IMR-90 (cell line): ENCODE measurements at regions not wholly inside any gene's neighbourhood (a gene's known extent, or its start where the extent isn't known, plus 50 kb on each side); places are given as distances from the start of the nearest gene placed in this dataset.

ENCODE experiments used
- ATAC-seq: fragments of 200-7000 bp; cut with Tn5 transposase; 2 replicates; pipeline ENCODE4 v1.9.1; 2020; ENCODE audit warnings: low read depth, mild to moderate bottlenecking, moderate library complexity
- BruUV-seq: library from RNA; stranded (reverse); fragments of 400-500 nt; replicated peaks from 2 replicates; lab custom pipeline; 2021; lab: Mats Ljungman, UMichigan
- CTCF ChIA-PET: fragments of 300-600 bp; formaldehyde crosslinking; extraction: SDS; loops from one replicate; lab custom pipeline; 2021; ENCODE audit warnings: antibody characterized with exemption; lab: Yijun Ruan, JAX
- POLR2A ChIA-PET: fragments of 300-600 bp; sonication (Branson Sonifier 250); formaldehyde crosslinking; loops from one replicate; lab custom pipeline; 2022; ENCODE audit warnings: antibody characterized with exemption; ENCODE audit not compliant: unreplicated experiment; lab: Charles Lee
- DNase-seq: peaks from one replicate; pipeline ENCODE4 v3.0.0; 2013
- H2AFZ ChIP-seq: replicated peaks from 2 replicates; pipeline ENCODE3; 2013; ENCODE audit warnings: low read length, mild to moderate bottlenecking; ENCODE audit not compliant: poor library complexity
- H2AK5ac ChIP-seq: 2 replicates; pipeline ENCODE4 v1.6.1; 2013; ENCODE audit warnings: low read depth, low read length, inconsistent platforms
- H2AK9ac ChIP-seq: replicated peaks from 2 replicates; pipeline ENCODE3; 2013; ENCODE audit warnings: mild to moderate bottlenecking, low read depth, low read length, moderate library complexity; ENCODE audit not compliant: poor library complexity
- H2BK120ac ChIP-seq: 2 replicates; pipeline ENCODE4 v1.6.1; 2013; ENCODE audit warnings: low read depth, low read length, inconsistent platforms
- H2BK15ac ChIP-seq: 3 replicates; pipeline ENCODE4 v1.6.1; 2013; ENCODE audit warnings: low read depth, low read length, inconsistent platforms
- H2BK20ac ChIP-seq: 2 replicates; pipeline ENCODE4 v1.6.1; 2013; ENCODE audit warnings: low read depth, mild to moderate bottlenecking, inconsistent platforms, low read length, moderate library complexity
- H2BK5ac ChIP-seq: 2 replicates; pipeline ENCODE4 v1.6.1; 2013; ENCODE audit warnings: mild to moderate bottlenecking, low read depth, low read length, inconsistent platforms; ENCODE audit not compliant: poor library complexity, severe bottlenecking
- H3K14ac ChIP-seq: replicated peaks from 2 replicates; pipeline ENCODE4 v1.6.1; 2013; ENCODE audit warnings: low read depth, low read length, inconsistent platforms
- H3K18ac ChIP-seq: 2 replicates; pipeline ENCODE4 v1.6.1; 2013; ENCODE audit warnings: low read depth, low read length, control low read depth
- H3K23ac ChIP-seq: 2 replicates; pipeline ENCODE4 v1.6.1; 2013; ENCODE audit warnings: low read depth, low read length, inconsistent platforms
- H3K27ac ChIP-seq: 2 replicates; pipeline ENCODE4 v1.5.1; 2013; ENCODE audit warnings: mild to moderate bottlenecking, control low read depth, low read length; ENCODE audit not compliant: insufficient read depth
- H3K27me3 ChIP-seq: 2 replicates; pipeline ENCODE4 v1.6.1; 2013; ENCODE audit warnings: low read length; ENCODE audit not compliant: control insufficient read depth, insufficient read depth
- H3K36me3 ChIP-seq: 2 replicates; pipeline ENCODE4 v1.6.1; 2013; ENCODE audit warnings: low read length, mixed read lengths; ENCODE audit not compliant: control insufficient read depth, insufficient read depth
- H3K4ac ChIP-seq: 2 replicates; pipeline ENCODE4 v1.6.1; 2013; ENCODE audit warnings: low read depth, low read length, inconsistent platforms
- H3K4me1 ChIP-seq: 2 replicates; pipeline ENCODE4 v1.6.1; 2013; ENCODE audit warnings: low read length, mixed read lengths; ENCODE audit not compliant: control insufficient read depth, insufficient read depth
- H3K4me2 ChIP-seq: 2 replicates; pipeline ENCODE4 v1.6.1; 2013; ENCODE audit warnings: low read depth, mild to moderate bottlenecking, control low read depth, low read length, moderate library complexity
- H3K4me3 ChIP-seq: 2 replicates; pipeline ENCODE4 v1.5.1; 2013; ENCODE audit warnings: low read depth, mild to moderate bottlenecking, control low read depth, low read length, moderate library complexity; ENCODE audit not compliant: insufficient read depth
- H3K56ac ChIP-seq: 2 replicates; pipeline ENCODE4 v1.6.1; 2013; ENCODE audit warnings: low read length, inconsistent platforms; ENCODE audit not compliant: insufficient read depth; ENCODE audit errors: extremely low read depth
- H3K79me1 ChIP-seq, 2 experiments: 2 replicates each; pipeline ENCODE4 v1.6.1; 2013; ENCODE audit warnings: low read length in 2 of 2, inconsistent platforms in 1 of 2, low read depth in 1 of 2
- H3K9ac ChIP-seq: 2 replicates; pipeline ENCODE4 v1.6.1; 2013; ENCODE audit warnings: low read depth, low read length, control low read depth
- H3K9me1 ChIP-seq: 2 replicates; pipeline ENCODE4 v1.6.1; 2013; ENCODE audit warnings: low read length, inconsistent platforms; ENCODE audit not compliant: insufficient read depth
- H3K9me3 ChIP-seq: 2 replicates; pipeline ENCODE4 v1.6.1; 2013; ENCODE audit warnings: low read length; ENCODE audit not compliant: control insufficient read depth, insufficient read depth
- H4K20me1 ChIP-seq: 2 replicates; pipeline ENCODE4 v1.6.1; 2013; ENCODE audit warnings: low read length, inconsistent platforms; ENCODE audit not compliant: insufficient read depth
- H4K5ac ChIP-seq: 2 replicates; pipeline ENCODE4 v1.6.1; 2013; ENCODE audit warnings: mild to moderate bottlenecking, low read depth, low read length, control low read depth
- H4K8ac ChIP-seq, 2 experiments: 2 replicates each; pipeline ENCODE4 v1.6.1; 2013; ENCODE audit warnings: low read depth in 2 of 2, low read length in 2 of 2, control low read depth in 1 of 2, inconsistent platforms in 1 of 2
- H4K91ac ChIP-seq: 2 replicates; pipeline ENCODE4 v1.6.1; 2013; ENCODE audit warnings: low read depth, low read length, inconsistent platforms; ENCODE audit not compliant: insufficient read depth
- BHLHE40 ChIP-seq: fragments of 150-350 bp; IDR thresholded peaks from 2 replicates; pipeline ENCODE4 v1.6.1; 2016; ENCODE audit warnings: mild to moderate bottlenecking, low read depth, low read length
- CEBPB ChIP-seq: IDR thresholded peaks from 2 replicates; pipeline ENCODE4 v1.6.1; 2012; ENCODE audit warnings: low read depth, low read length, improper control_type of control experiment
- CHD1 ChIP-seq: IDR thresholded peaks from 2 replicates; pipeline ENCODE4 v1.6.1; 2012; ENCODE audit warnings: low read depth, low read length, improper control_type of control experiment
- CTCF ChIP-seq: conservative IDR thresholded peaks from 2 replicates; pipeline ENCODE4 v1.5.1; 2012; ENCODE audit warnings: mild to moderate bottlenecking, low read depth, low read length, improper control_type of control experiment
- ELK1 ChIP-seq: fragments of 150-350 bp; IDR thresholded peaks from 2 replicates; pipeline ENCODE4 v1.6.1; 2016; ENCODE audit warnings: low read depth, mild to moderate bottlenecking, low read length, moderate library complexity, borderline replicate concordance
- FOS ChIP-seq: fragments of 150-350 bp; IDR thresholded peaks from 2 replicates; pipeline ENCODE4 v1.6.1; 2016; ENCODE audit warnings: low read depth, low read length
- MAFK ChIP-seq: IDR thresholded peaks from 2 replicates; pipeline ENCODE4 v1.6.1; 2012; ENCODE audit warnings: low read depth, low read length, improper control_type of control experiment
- MAZ ChIP-seq: IDR thresholded peaks from 2 replicates; pipeline ENCODE4 v1.6.1; 2012; ENCODE audit warnings: low read depth, mild to moderate bottlenecking, low read length, improper control_type of control experiment, moderate library complexity, borderline replicate concordance
- MXI1 ChIP-seq: IDR thresholded peaks from 2 replicates; pipeline ENCODE4 v1.6.1; 2012; ENCODE audit warnings: low read depth, mild to moderate bottlenecking, low read length, moderate library complexity, borderline replicate concordance
- NFE2L2 ChIP-seq: fragments of 150-350 bp; IDR thresholded peaks from 2 replicates; pipeline ENCODE4 v1.6.1; 2016; ENCODE audit warnings: low read depth, mild to moderate bottlenecking, low read length
- POLR2A ChIP-seq: IDR thresholded peaks from 2 replicates; pipeline ENCODE4 v1.6.1; 2012; ENCODE audit warnings: mild to moderate bottlenecking, low read depth, low read length
- RAD21 ChIP-seq: IDR thresholded peaks from 2 replicates; pipeline ENCODE4 v1.6.1; 2012; ENCODE audit warnings: low read length, improper control_type of control experiment
- RCOR1 ChIP-seq: IDR thresholded peaks from 2 replicates; pipeline ENCODE4 v1.6.1; 2012; ENCODE audit warnings: mild to moderate bottlenecking, low read length, improper control_type of control experiment; ENCODE audit not compliant: insufficient replicate concordance
- RFX5 ChIP-seq: IDR thresholded peaks from 2 replicates; pipeline ENCODE4 v1.8.0; 2012; ENCODE audit warnings: low read depth, mild to moderate bottlenecking, low read length, moderate library complexity
- SMC3 ChIP-seq: fragments of 150-350 bp; IDR thresholded peaks from 2 replicates; pipeline ENCODE4 v1.6.1; 2016; ENCODE audit warnings: low read depth, mild to moderate bottlenecking, antibody characterized with exemption, low read length, moderate library complexity
- USF2 ChIP-seq: fragments of 150-350 bp; IDR thresholded peaks from 2 replicates; pipeline ENCODE4 v1.6.1; 2017; ENCODE audit warnings: mild to moderate bottlenecking, antibody characterized with exemption, low read length, low read depth
- dilution Hi-C: fragments of 300-500 bp; cut with HindIII; formaldehyde crosslinking; loops from one replicate; pipeline ENCODE4 v1.14.3; 2018; ENCODE audit warnings: low sequenced_read_pairs; ENCODE audit not compliant: unreplicated experiment
- in situ Hi-C: fragments of 300-500 bp; cut with MboI; formaldehyde crosslinking; loops from 3 replicates; pipeline ENCODE4 v1.14.3; 2019; ENCODE audit warnings: low sequenced_read_pairs, inconsistent platforms, mixed read lengths
- intact Hi-C: fragments of 100-400 bp; cut with micrococcal nuclease; formaldehyde crosslinking; loops from 2 replicates; pipeline ENCODE4 v1.10.0; 2022

DNA sequence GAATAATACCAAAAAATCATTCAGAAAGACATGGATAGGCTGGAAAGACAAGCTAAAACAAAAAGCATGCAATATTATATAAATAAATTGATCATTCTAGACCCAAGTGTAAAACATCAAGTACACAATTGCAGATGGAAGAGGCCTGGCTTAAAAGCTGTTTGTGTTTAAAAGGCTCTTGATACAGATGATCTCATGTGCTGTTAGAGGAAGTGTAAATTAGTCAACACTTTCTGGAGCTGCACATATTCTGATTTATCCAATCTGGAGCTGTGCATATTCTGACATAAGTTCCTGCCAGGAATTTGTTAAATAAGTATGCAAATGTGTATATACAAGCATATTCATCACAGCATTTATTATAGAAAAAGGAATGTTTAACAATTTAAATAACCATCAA is 273.1 kb downstream of the RPS29 start:
- dilution Hi-C loops, result no loop called here
- H2BK5ac ChIP-seq, result no peak overlapping the region
- no peak overlapping the region for H4K5ac ChIP-seq
- H3K18ac ChIP-seq, result no peak overlapping the region
- POLR2A ChIA-PET, result no interaction called here
- H3K9me3 ChIP-seq, result no peaks in the 10 kb centered on the region
- H2AFZ ChIP-seq, result no peak overlapping the region
- H3K56ac ChIP-seq, result no peak overlapping the region
- no peaks in the 10 kb centered on the region for H3K36me3 ChIP-seq
- no peak overlapping the region for H3K23ac ChIP-seq
- no peak overlapping the region for H2BK20ac ChIP-seq
- H2BK120ac ChIP-seq, result no peak overlapping the region
- no peak overlapping the region for H2AK9ac ChIP-seq
- no TSS peak for BruUV-seq
- H3K9ac ChIP-seq, result no peak overlapping the region
- ATAC-seq (no peak), DNase-seq (no peak)
- H3K4me1 ChIP-seq, result no peaks in the 10 kb centered on the region
- CTCF ChIA-PET, result no interaction called here
- in situ Hi-C loops, result no loop called here
- H4K20me1 ChIP-seq, result no peaks in the 10 kb centered on the region
- no peak overlapping the region for H2BK15ac ChIP-seq
- intact Hi-C loops, result no loop called here
- no peak overlapping the region for H4K8ac ChIP-seq
- H3K9me1 ChIP-seq, result no peaks in the 10 kb centered on the region
- no peak overlapping the region for H3K4me3 ChIP-seq
- no peaks in the 10 kb centered on the region for H3K79me1 ChIP-seq
- no peak overlapping the region for H3K14ac ChIP-seq
- H3K27ac ChIP-seq, result no peak overlapping the region
- no peak overlapping the region for H4K91ac ChIP-seq
- no peak overlapping the region for H3K4me2 ChIP-seq
- H3K4ac ChIP-seq, result no peak overlapping the region
- H3K27me3 ChIP-seq, result no peaks in the 10 kb centered on the region
- no peak for TF ChIP-seq POLR2A
- TF ChIP-seq MAZ, result no peak
- TF ChIP-seq RCOR1, result no peak
- TF ChIP-seq FOS, result no peak
- TF ChIP-seq CTCF, result no peak
- TF ChIP-seq RAD21, result no peak
- TF ChIP-seq USF2, result no peak
- TF ChIP-seq CHD1, result no peak
- no peak for TF ChIP-seq RFX5
- no peak for TF ChIP-seq NFE2L2
- TF ChIP-seq ELK1, result no peak
- no peak for TF ChIP-seq CEBPB
- no peak for TF ChIP-seq MAFK
- TF ChIP-seq BHLHE40, result no peak
- TF ChIP-seq SMC3, result no peak
- no peak for TF ChIP-seq MXI1
- H2AK5ac ChIP-seq, result no peak overlapping the region
